ENCODE measurements at regions not wholly inside any gene's neighbourhood (a gene's known extent, or its start where the extent isn't known, plus 50 kb on each side); places are given as distances from the start of the nearest gene placed in this dataset.
"Not testable (repeated sequence)": the region's sequence is repeated elsewhere in the genome, so short reads cannot be mapped to it uniquely, and the experiment has no call there.

GRCh38 chr13:79646880-79647279 is 165.9 kb downstream of the NDFIP2 start:
- DNase-seq = no peak

GRCh38 chr13:79645569-79645968 is 164.6 kb downstream of the NDFIP2 start:
- DNase-seq = no peak

DNA sequence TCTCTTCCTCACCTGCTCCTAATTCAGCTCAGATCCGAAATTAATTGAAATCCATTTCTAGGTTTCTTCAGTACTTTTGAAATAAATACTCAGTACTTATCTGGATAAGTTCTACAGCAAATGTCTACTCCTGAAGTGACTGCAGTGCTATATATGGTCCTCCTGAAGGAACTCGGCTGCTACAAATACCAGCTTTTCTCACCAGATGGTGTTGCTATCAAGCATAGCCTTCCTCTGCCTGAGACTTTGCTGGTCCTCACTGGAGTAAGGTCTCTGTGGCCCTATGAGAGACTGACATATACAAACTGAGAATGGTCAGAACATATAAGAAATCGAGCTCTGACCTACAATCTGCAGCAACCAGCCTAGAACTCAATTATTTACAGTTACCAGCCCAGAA is 161.6 kb downstream of the NDFIP2 start:
- no peak for DNase-seq

DNA sequence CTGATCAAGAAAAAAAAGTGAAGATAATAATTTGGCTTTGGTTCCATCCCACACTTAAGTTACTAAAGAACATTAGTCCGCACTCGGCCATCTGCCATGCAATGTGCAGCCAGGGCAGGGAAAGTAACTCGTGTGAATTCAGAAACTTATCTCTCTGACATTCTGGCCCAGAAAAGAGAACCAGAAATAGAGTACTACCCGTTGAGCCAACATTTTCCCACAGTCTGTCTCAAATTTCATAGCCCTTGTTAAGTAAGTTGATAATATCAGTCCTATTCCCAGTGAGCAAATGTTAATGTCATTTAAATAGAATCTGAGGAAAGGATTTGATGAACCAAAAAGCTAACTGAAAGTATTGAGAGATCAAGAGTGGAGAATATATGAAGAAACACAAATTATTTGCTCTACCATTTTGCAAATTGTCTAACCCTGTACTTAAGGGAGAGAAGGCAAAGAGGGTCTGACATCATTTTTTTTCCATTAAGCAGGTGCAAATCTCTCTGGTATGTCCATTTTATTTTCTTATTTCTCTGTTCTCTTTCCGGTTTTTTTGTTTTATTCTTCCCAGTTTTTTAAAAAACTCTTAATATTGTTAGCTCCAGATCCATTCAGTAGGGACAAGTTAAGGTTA is 156.3 kb downstream of the NDFIP2 start:
- no peak for DNase-seq

- DNase-seq = peak in 1 of 2 experiments; percentile 14
Measured at GRCh38 chr13:79631051-79631659, 150.2 kb downstream of the NDFIP2 start.

GRCh38 chr13:79628463-79628862 is 147.5 kb downstream of the NDFIP2 start:
- no peak for DNase-seq

DNA sequence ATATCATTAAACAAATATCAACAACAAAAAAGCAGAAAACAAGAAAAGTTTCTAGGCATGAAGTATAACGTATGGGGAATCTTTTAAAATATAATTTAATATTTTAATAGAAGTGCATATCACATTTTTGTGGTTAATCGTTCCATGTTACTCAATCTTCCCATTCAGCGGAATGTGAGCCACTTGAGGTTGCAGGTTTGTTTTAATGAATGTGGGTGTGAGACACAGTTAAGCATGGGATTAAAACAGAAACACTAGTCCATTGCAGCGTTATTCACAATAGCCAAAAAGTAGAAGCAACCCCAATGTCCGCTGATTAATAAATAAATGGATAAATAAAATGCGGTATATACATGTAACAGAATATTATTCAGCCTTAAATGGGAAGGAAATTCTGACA is 146.0 kb downstream of the NDFIP2 start:
- no peak for DNase-seq

- no peak for DNase-seq
Measured at GRCh38 chr13:79625517-79625916, 144.6 kb downstream of the NDFIP2 start.

DNA sequence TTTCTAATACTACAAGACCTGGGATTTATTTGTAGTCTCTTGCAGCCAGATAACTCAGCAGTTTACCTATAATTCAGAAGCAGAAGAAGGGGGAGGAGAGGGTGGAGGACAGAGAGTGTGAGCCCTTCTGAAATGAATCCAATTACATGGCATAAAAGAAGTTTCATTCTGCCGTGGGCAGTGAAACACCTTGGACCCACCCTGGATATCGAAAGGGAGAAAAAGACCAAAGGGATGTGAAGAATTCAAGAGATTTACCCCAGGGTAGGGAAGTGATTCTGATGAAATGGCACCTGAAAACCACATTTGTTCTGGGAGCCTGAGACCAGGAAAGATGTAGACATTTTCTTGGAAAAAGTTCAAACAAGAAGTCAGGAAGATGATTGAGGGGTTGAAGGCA is 140.9 kb downstream of the NDFIP2 start:
- DNase-seq = no peak

GRCh38 chr13:79621449-79621848 is 140.5 kb downstream of the NDFIP2 start:
- DNase-seq = no peak

DNA sequence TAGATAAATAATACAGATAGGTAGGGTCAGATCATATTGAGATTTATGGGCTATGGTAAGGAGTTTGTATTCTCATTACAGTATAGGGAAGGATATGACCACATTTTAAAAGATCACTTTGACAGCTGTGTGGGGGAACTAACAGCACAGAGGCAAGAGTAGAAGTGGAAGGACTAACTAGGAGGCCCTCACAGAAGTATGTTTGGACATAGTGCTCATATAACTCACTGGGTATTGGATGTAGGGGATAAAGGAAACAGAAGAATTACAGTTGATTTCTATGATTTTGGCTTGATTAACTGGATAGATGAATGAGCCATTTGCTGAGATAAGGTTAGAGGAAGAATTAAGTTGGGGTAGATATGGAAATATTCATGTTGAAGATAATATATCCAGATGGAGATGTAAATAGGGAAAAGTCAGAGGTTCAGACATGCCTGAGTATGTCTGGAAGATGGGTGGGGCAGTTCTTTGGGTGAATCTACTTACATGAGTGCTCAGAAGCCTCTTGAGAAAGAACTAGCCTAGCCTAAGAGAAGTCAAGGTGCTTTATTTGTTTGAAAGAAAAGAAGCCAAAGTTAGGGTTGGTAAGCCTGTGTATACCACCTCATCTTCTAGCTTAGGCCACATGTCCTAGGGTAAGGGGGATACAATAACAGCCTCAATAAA is 133.4 kb downstream of the NDFIP2 start:
- no peak for DNase-seq

GRCh38 chr13:79612604-79613003 is 131.6 kb downstream of the NDFIP2 start:
- DNase-seq = no peak

- DNase-seq = not testable (repeated sequence)
Measured at GRCh38 chr13:79607895-79608294, 126.9 kb downstream of the NDFIP2 start.
